ENCODE measurements at regions not wholly inside any gene's neighbourhood (a gene's known extent, or its start where the extent isn't known, plus 50 kb on each side); places are given as distances from the start of the nearest gene placed in this dataset.

DNA sequence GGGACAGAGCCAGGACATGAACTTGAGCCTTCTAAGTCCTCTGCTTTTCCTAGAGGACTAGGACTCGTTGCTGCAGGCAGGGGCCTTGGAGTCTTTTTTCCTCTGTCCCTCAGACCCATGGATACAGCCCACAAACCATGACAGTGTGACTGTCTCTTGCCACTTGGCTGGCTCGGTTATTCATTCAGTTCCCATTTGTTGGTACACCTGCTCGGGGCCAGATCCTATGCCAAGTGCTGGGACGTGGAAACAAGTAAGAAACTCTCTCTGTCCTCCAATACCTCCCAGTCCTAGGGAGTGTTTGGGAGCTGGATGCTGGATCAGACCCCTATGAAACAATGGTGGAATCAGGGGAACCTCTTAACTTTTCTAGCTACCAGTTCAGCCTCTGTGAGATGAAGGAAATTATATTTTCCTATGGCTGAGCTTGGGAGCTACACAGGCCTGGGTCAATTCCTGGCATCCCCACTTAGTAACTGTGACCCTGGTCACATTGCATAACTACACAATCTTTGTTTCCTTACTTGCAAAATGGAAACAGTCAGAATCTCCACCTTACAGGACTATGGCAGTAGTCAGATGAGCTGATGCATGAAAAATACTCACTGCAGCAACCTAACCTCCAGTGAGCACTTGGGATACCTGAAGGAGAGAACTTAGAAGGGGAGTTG lies 106.3 kb upstream of the VRK1 start:
- TF ChIP-seq, protein P1, sequence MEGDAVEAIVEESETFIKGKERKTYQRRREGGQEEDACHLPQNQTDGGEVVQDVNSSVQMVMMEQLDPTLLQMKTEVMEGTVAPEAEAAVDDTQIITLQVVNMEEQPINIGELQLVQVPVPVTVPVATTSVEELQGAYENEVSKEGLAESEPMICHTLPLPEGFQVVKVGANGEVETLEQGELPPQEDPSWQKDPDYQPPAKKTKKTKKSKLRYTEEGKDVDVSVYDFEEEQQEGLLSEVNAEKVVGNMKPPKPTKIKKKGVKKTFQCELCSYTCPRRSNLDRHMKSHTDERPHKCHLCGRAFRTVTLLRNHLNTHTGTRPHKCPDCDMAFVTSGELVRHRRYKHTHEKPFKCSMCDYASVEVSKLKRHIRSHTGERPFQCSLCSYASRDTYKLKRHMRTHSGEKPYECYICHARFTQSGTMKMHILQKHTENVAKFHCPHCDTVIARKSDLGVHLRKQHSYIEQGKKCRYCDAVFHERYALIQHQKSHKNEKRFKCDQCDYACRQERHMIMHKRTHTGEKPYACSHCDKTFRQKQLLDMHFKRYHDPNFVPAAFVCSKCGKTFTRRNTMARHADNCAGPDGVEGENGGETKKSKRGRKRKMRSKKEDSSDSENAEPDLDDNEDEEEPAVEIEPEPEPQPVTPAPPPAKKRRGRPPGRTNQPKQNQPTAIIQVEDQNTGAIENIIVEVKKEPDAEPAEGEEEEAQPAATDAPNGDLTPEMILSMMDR (IDR thresholded peaks at IDR 0.05; ENCODE audit: low read depth, low read length, missing control alignments), result no peak
- no peak for DNase-seq (ENCODE audit: low read depth)
- in situ Hi-C loops (cut with HindIII; ENCODE audit: low sequenced_read_pairs), result no loop called here
- H3K4me3 ChIP-seq (ENCODE audit: low read depth, low read length), result no peak overlapping the region

DNA sequence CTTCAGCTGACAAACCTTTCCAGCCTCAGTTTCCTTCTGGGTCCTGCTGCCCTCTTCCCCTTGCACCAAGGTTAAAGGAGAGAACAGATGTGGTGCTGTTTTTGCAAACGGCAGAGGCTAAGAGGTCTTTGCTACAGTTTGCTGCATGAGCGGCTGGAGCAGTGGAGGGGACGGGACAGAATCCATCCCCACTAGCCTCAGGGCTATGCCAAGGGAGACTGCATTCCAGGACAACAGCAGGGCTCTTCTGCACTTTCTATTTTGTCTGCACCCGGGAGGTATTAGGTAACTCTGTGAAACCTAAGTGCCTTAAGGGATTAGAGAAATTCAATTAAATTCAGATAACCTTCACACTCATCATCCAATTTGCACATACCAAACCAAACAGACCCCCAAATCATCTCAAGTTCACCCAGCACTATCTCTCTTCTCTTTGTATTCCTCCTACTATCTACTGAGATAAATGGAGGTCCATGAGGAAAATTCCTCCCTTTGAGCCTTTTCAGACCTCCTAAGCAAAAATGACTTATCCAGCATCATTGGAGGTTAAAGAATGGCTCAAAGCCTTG lies 103.8 kb upstream of the VRK1 start:
- no peak for DNase-seq (ENCODE audit: low read depth)
- H3K4me3 ChIP-seq (ENCODE audit: low read depth, low read length), result no peak overlapping the region
- in situ Hi-C loops (cut with HindIII; ENCODE audit: low sequenced_read_pairs), result no loop called here
- TF ChIP-seq, protein P1 (IDR thresholded peaks at IDR 0.05; ENCODE audit: low read depth, low read length, missing control alignments), result no peak

DNA sequence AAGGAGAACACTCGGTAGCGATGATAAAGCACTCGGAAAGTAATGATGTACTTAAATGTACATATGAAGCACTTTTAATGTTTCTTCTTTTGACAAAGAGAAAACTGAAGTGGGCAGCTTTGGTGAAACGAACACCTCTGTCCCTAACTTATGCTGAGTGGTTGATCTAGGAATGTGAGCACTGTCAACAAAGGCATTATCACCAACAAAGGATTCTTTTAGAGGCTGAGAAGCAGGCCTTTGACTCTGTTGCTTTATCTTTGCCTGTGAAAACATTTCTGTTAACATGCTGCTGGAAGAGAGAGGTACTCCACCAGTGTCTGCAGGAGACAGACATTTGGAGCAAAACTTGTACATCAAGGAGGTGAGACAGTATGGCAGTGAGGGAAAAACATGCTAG lies 103.2 kb upstream of the VRK1 start:
- DNase-seq (ENCODE audit: low read depth), result no peak
- TF ChIP-seq, protein P1 (IDR thresholded peaks at IDR 0.05; ENCODE audit: low read depth, low read length, missing control alignments), result no peak
- in situ Hi-C loops (cut with HindIII; ENCODE audit: low sequenced_read_pairs), result no loop called here
- H3K4me3 ChIP-seq (ENCODE audit: low read depth, low read length), result no peak overlapping the region

DNA sequence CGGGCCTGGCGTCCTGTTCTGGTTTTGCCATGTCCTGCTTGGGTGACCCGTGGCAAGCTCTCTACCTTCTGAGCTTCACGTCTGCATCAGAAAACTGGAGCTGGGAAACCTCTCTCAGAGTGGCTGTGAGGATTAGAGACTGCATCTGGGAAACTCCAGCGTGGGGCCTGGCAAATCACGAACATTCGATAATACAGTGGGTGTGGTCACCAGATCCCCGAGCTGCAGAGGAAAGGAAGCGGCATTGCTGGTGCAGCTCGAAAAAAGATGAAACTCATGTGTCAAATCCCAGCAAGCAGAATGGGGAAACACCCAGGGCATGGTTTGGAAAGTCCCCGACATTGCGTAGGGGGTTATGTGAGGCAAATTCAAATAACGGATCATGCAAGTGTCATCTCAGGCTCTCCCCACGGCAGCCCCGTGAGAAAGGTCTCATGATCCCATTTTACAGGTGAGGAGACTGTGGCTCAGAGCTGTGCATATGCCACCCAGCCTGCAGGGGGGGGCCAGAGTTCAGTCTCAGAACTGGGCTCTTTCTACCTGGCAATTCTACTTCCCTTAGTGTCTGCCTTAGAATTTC lies 98.1 kb upstream of the VRK1 start:
- no peak for DNase-seq (ENCODE audit: low read depth)
- H3K4me3 ChIP-seq (ENCODE audit: low read depth, low read length), result no peak overlapping the region
- TF ChIP-seq, protein P1 (IDR thresholded peaks at IDR 0.05; ENCODE audit: low read depth, low read length, missing control alignments), result no peak
- in situ Hi-C loops (cut with HindIII; ENCODE audit: low sequenced_read_pairs), result no loop called here

DNA sequence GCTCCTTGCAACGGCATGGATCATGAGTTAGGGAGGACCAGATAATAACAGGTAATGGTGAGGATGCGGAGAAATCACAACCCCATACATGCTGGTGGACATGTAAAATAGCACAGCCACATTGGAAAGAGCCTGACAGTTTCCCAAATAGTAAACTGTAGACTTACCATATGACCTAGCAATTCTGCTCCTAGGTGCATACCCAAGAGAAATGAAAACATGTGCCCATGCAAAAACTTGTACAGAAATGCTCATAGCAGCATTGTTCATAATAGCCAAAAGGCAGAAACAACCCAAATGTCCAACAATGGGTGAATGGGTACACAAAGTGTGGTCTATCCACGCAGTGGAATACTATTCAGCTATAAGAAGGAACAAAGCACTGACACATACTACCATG lies 97.5 kb upstream of the VRK1 start:
- H3K4me3 ChIP-seq (ENCODE audit: low read depth, low read length), result no peak overlapping the region
- no peak for DNase-seq (ENCODE audit: low read depth)
- in situ Hi-C loops (cut with HindIII; ENCODE audit: low sequenced_read_pairs), result no loop called here
- TF ChIP-seq, protein P1 (IDR thresholded peaks at IDR 0.05; ENCODE audit: low read depth, low read length, missing control alignments), result no peak

DNA sequence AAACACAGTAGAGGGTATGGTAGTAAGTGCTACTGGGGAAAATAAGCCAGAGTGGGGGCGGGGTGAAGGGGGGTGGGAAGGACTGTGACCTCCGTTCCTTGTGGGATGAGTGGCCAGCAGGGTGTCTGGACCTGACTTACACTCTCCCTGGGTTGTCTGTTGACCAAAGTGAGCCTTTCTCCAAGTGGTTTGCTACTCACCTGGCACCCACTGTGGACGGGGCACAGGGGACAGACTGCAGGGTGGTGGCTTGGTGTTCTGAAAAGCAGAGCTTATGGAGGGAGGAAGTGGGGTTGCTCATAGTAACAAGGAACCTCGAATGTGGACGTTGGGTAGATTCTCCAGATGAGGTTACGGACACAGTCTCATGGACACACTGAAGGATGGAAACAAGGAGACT lies 94.4 kb upstream of the VRK1 start:
- TF ChIP-seq, protein P1 (IDR thresholded peaks at IDR 0.05; ENCODE audit: low read depth, low read length, missing control alignments), result no peak
- in situ Hi-C loops (cut with HindIII; ENCODE audit: low sequenced_read_pairs), result no loop called here
- H3K4me3 ChIP-seq (ENCODE audit: low read depth, low read length), result no peak overlapping the region
- DNase-seq (ENCODE audit: low read depth), result no peak

Data from astrocyte of the cerebellum (primary cell).